HG03045 (cell line): ENCODE measurements at regions not wholly inside any gene's neighbourhood (a gene's known extent, or its start where the extent isn't known, plus 50 kb on each side); places are given as distances from the start of the nearest gene placed in this dataset.
"Not testable (repeated sequence)": the region's sequence is repeated elsewhere in the genome, so short reads cannot be mapped to it uniquely, and the experiment has no call there.

ENCODE experiments used
- ATAC-seq: cut with Tn5 transposase; IDR thresholded peaks from one replicate; pipeline ENCODE4 v1.9.1; 2021; ENCODE audit warnings: mild to moderate bottlenecking, moderate library complexity; ENCODE audit not compliant: unreplicated experiment

- no peak for ATAC-seq
These were observed 334.0 kb upstream of the NUDT12 start for GRCh38 chr5:103896593-103896992.

GRCh38 chr5:103895738-103896137, 333.1 kb upstream of the NUDT12 start:
- ATAC-seq, result no peak

GRCh38 chr5:103894882-103895281, 332.3 kb upstream of the NUDT12 start:
- ATAC-seq, result no peak

GRCh38 chr5:103891151-103891550, 328.6 kb upstream of the NUDT12 start:
- ATAC-seq, result no peak

GRCh38 chr5:103890313-103890712, 327.7 kb upstream of the NUDT12 start:
- no peak for ATAC-seq

- peak; percentile 85 for ATAC-seq
These were observed 327.1 kb upstream of the NUDT12 start for GRCh38 chr5:103889500-103890209.

GRCh38 chr5:103886826-103887225, 324.2 kb upstream of the NUDT12 start:
- ATAC-seq, result no peak

GRCh38 chr5:103883143-103883542, 320.6 kb upstream of the NUDT12 start:
- no peak for ATAC-seq

- ATAC-seq, result no peak
These were observed 319.0 kb upstream of the NUDT12 start for GRCh38 chr5:103881560-103881959.

- ATAC-seq, result no peak
These were observed 305.4 kb upstream of the NUDT12 start for GRCh38 chr5:103867857-103868598.

- no peak for ATAC-seq
These were observed 303.6 kb upstream of the NUDT12 start for GRCh38 chr5:103866169-103866568.

GRCh38 chr5:103862398-103862797, 299.8 kb upstream of the NUDT12 start:
- no peak for ATAC-seq

- ATAC-seq, result no peak
These were observed 297.7 kb upstream of the NUDT12 start for GRCh38 chr5:103860327-103860726.

- ATAC-seq, result not testable (repeated sequence)
These were observed 295.8 kb upstream of the NUDT12 start for GRCh38 chr5:103858367-103858766.

- no peak for ATAC-seq
These were observed 288.5 kb upstream of the NUDT12 start for GRCh38 chr5:103851091-103851490.

GRCh38 chr5:103849934-103850333, 287.3 kb upstream of the NUDT12 start:
- ATAC-seq, result no peak

- ATAC-seq, result no peak
These were observed 284.5 kb upstream of the NUDT12 start for GRCh38 chr5:103847060-103847459.

- ATAC-seq, result no peak
These were observed 280.3 kb upstream of the NUDT12 start for GRCh38 chr5:103842936-103843335.

GRCh38 chr5:103840600-103840999, 278.0 kb upstream of the NUDT12 start:
- no peak for ATAC-seq

GRCh38 chr5:103834216-103834615, 271.6 kb upstream of the NUDT12 start:
- no peak for ATAC-seq

- ATAC-seq, result no peak
These were observed 267.0 kb upstream of the NUDT12 start for GRCh38 chr5:103829585-103829984.

GRCh38 chr5:103827976-103828375, 265.4 kb upstream of the NUDT12 start:
- ATAC-seq, result no peak
